Panc1 (cell line): ENCODE measurements at regions not wholly inside any gene's neighbourhood (a gene's known extent, or its start where the extent isn't known, plus 50 kb on each side); places are given as distances from the start of the nearest gene placed in this dataset.
"Not testable (repeated sequence)": the region's sequence is repeated elsewhere in the genome, so short reads cannot be mapped to it uniquely, and the experiment has no call there.

ENCODE experiments used
- ATAC-seq: fragments of 200-7000 bp; cut with Tn5 transposase; 2 replicates; pipeline ENCODE4 v1.9.1; 2020; ENCODE audit warnings: mild to moderate bottlenecking, moderate library complexity
- BruUV-seq: library from RNA; stranded (reverse); fragments of 400-500 nt; replicated peaks from 2 replicates; lab custom pipeline; 2021; lab: Mats Ljungman, UMichigan
- CTCF ChIA-PET: fragments of 300-600 bp; sonication (Branson Sonifier 250); formaldehyde crosslinking; loops from one replicate; lab custom pipeline; 2022; ENCODE audit warnings: antibody characterized with exemption; lab: Charles Lee
- POLR2A ChIA-PET: fragments of 300-600 bp; sonication (Branson Sonifier 250); formaldehyde crosslinking; loops from one replicate; lab custom pipeline; 2022; ENCODE audit warnings: antibody characterized with exemption; lab: Charles Lee
- DNase-seq: peaks from one replicate; pipeline ENCODE4 v3.0.0-alpha.2; 2010; ENCODE audit warnings: low read depth, low spot score
- H3K27ac ChIP-seq: 2 replicates; pipeline ENCODE4 v1.5.1; 2011; ENCODE audit warnings: mild to moderate bottlenecking, low read length, inconsistent platforms
- H3K27me3 ChIP-seq: fragments of 200-500 bp; sonication (Bioruptor generic); 2 replicates; pipeline ENCODE4 v1.6.0; 2014; ENCODE audit warnings: low read length, inconsistent platforms; ENCODE audit not compliant: control insufficient read depth, insufficient read depth
- H3K36me3 ChIP-seq: fragments of 200-500 bp; sonication (Bioruptor generic); 2 replicates; pipeline ENCODE4 v1.5.1; 2014; ENCODE audit warnings: inconsistent platforms, mild to moderate bottlenecking, low read length, moderate library complexity; ENCODE audit not compliant: control insufficient read depth, insufficient read depth
- H3K4me1 ChIP-seq: 2 replicates; pipeline ENCODE4 v1.5.1; 2011; ENCODE audit warnings: inconsistent platforms, mild to moderate bottlenecking, low read length, moderate library complexity; ENCODE audit not compliant: control insufficient read depth, insufficient read depth
- H3K4me3 ChIP-seq, 2 experiments: 2 replicates each; pipeline ENCODE4 v1.5.1; 2011 to 2012; ENCODE audit warnings: low read depth in 2 of 2, low read length in 2 of 2, mild to moderate bottlenecking in 2 of 2, inconsistent platforms in 1 of 2, moderate library complexity in 1 of 2
- H3K9me3 ChIP-seq: fragments of 200-500 bp; sonication (Bioruptor generic); 2 replicates; pipeline ENCODE4 v1.5.1; 2014; ENCODE audit warnings: low read depth, mild to moderate bottlenecking, inconsistent platforms, low read length, moderate library complexity; ENCODE audit not compliant: control insufficient read depth, insufficient read depth
- CTCF ChIP-seq: fragments of 450-650 bp; IDR thresholded peaks from 2 replicates; pipeline ENCODE4 v1.5.1; 2017; ENCODE audit warnings: mild to moderate bottlenecking
- POLR2AphosphoS5 ChIP-seq: IDR thresholded peaks from 2 replicates; pipeline ENCODE4 v1.6.1; 2012; ENCODE audit warnings: mild to moderate bottlenecking, low read depth, low read length, moderate library complexity
- REST ChIP-seq, 2 experiments: IDR thresholded peaks; 2 replicates each; pipeline ENCODE4 v1.6.1; 2011 to 2012; ENCODE audit warnings: low read depth in 2 of 2, control low read depth in 1 of 2, low read length in 1 of 2, mild to moderate bottlenecking in 1 of 2, moderate library complexity in 1 of 2; ENCODE audit not compliant: insufficient read depth in 1 of 2
- SIN3A ChIP-seq: IDR thresholded peaks from 2 replicates; pipeline ENCODE4 v1.6.1; 2012; ENCODE audit warnings: low read depth, mild to moderate bottlenecking, low read length, moderate library complexity, borderline replicate concordance; ENCODE audit not compliant: insufficient read depth
- TCF7L2 ChIP-seq: IDR thresholded peaks from 2 replicates; pipeline ENCODE4 v1.6.1; 2011; ENCODE audit warnings: mild to moderate bottlenecking, low read depth, low read length, inconsistent platforms
- in situ Hi-C: cut with HindIII; loops from 2 replicates; pipeline ENCODE4 v1.10.0; 2016; ENCODE audit warnings: low sequenced_read_pairs, low pct_unique_long_range_greater_than_20kb
- intact Hi-C: fragments of 100-400 bp; cut with micrococcal nuclease; formaldehyde crosslinking; loops from one replicate; pipeline ENCODE4 v1.10.0; 2022; ENCODE audit not compliant: unreplicated experiment

- intact Hi-C loops, H3K27me3 ChIP-seq, H3K4me3 ChIP-seq, in situ Hi-C loops, H3K4me1 ChIP-seq, ATAC-seq, H3K9me3 ChIP-seq, BruUV-seq, POLR2A ChIA-PET, CTCF ChIA-PET, H3K36me3 ChIP-seq, DNase-seq, H3K27ac ChIP-seq: not testable (repeated sequence)
These were observed 132.2 kb downstream of the GXYLT1 start for GRCh38 chr12:42012501-42012900.

GRCh38 chr12:42010715-42011114 lies 134.0 kb downstream of the GXYLT1 start:
- intact Hi-C loops (no loop called here), in situ Hi-C loops (no loop called here)
- Histone ChIP-seq H3K27me3 (no peaks in the 10 kb centered on the region), H3K4me3 (no peak overlapping the region), H3K27ac (no peak overlapping the region), H3K9me3 (no peaks in the 10 kb centered on the region), H3K4me1 (no peaks in the 10 kb centered on the region), H3K36me3 (no peaks in the 10 kb centered on the region)
- TF ChIP-seq CTCF: no peak
- no peak for TF ChIP-seq SIN3A
- no peak for TF ChIP-seq REST (IDR thresholded peaks at IDR 0.05; ENCODE audit: insufficient read depth in 1 of 2, low read depth in 2 of 2, low read length in 1 of 2)
- no peak for TF ChIP-seq POLR2AphosphoS5
- no peak for TF ChIP-seq TCF7L2
- ATAC-seq (no peak), DNase-seq (no peak)
- ChIA-PET CTCF (no interaction called here), POLR2A (no interaction called here)
- BruUV-seq: no TSS peak

- in situ Hi-C loops: no loop called here
These were observed 134.4 kb downstream of the GXYLT1 start for GRCh38 chr12:42010257-42010656.

More at GRCh38 chr12:42010257-42010656, 134.4 kb downstream of the GXYLT1 start:
- TF ChIP-seq TCF7L2 (no peak), POLR2AphosphoS5 (no peak), SIN3A (no peak), CTCF (no peak), REST (IDR thresholded peaks at IDR 0.05; ENCODE audit: insufficient read depth in 1 of 2, low read depth in 2 of 2, low read length in 1 of 2) (no peak)
- H3K4me1 ChIP-seq: no peaks in the 10 kb centered on the region
- BruUV-seq: no TSS peak
- no peak overlapping the region for H3K27ac ChIP-seq
- intact Hi-C loops: no loop called here
- no peaks in the 10 kb centered on the region for H3K9me3 ChIP-seq
- ChIA-PET CTCF (no interaction called here), POLR2A (no interaction called here)
- DNase-seq: no peak
- H3K27me3 ChIP-seq: no peaks in the 10 kb centered on the region
- H3K36me3 ChIP-seq: no peaks in the 10 kb centered on the region
- H3K4me3 ChIP-seq: no peak overlapping the region
- ATAC-seq: no peak
